SK-N-SH (cell line): ENCODE measurements at regions not wholly inside any gene's neighbourhood (a gene's known extent, or its start where the extent isn't known, plus 50 kb on each side); places are given as distances from the start of the nearest gene placed in this dataset.

Experiments
- CHD2 ChIP-seq: fragments of 150-350 bp; IDR thresholded peaks from 2 replicates; pipeline ENCODE4 v1.6.1; 2018; ENCODE audit warnings: low read length; ENCODE audit not compliant: partially characterized antibody
- MEF2A ChIP-seq: IDR thresholded peaks from 2 replicates; pipeline ENCODE4 v1.4.0; 2012; ENCODE audit warnings: low read depth, borderline replicate concordance
- POLR2AphosphoS5 ChIP-seq: IDR thresholded peaks from 2 replicates; pipeline ENCODE4 v1.6.1; 2012; ENCODE audit warnings: low read depth, low read length
- TF ChIP-seq, protein P1 (sequence below): fragments of 200-600 bp; sonication (generic); IDR thresholded peaks from 2 replicates; pipeline ENCODE4 v1.6.1; 2017; ENCODE audit warnings: antibody characterized with exemption, mild to moderate bottlenecking, moderate library complexity

DNA sequence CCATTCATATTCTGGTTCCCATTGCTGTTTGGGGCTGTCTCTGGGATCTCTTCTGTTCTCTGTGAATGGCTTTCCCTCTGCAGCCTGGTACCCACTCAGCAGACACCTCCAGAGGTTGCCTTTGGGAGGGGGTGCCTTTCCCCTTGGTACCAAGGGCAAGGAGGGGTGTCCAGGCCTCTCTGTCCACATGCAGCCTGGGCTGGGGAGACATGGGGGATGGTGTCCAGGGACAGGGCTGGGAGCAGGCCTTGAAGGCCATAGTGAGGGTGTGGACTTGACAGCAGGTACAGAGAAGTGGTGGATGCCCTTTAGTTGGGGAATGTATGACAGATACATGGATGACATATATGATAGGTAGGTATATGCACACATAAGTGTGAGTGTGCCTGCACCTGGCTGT is 83.7 kb downstream of the PLXNA1 start:
- TF ChIP-seq, protein P1, sequence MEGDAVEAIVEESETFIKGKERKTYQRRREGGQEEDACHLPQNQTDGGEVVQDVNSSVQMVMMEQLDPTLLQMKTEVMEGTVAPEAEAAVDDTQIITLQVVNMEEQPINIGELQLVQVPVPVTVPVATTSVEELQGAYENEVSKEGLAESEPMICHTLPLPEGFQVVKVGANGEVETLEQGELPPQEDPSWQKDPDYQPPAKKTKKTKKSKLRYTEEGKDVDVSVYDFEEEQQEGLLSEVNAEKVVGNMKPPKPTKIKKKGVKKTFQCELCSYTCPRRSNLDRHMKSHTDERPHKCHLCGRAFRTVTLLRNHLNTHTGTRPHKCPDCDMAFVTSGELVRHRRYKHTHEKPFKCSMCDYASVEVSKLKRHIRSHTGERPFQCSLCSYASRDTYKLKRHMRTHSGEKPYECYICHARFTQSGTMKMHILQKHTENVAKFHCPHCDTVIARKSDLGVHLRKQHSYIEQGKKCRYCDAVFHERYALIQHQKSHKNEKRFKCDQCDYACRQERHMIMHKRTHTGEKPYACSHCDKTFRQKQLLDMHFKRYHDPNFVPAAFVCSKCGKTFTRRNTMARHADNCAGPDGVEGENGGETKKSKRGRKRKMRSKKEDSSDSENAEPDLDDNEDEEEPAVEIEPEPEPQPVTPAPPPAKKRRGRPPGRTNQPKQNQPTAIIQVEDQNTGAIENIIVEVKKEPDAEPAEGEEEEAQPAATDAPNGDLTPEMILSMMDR = no peak
- TF ChIP-seq POLR2AphosphoS5 = no peak
- TF ChIP-seq CHD2 = no peak
- TF ChIP-seq MEF2A = no peak
